ENCODE measurements at regions not wholly inside any gene's neighbourhood (a gene's known extent, or its start where the extent isn't known, plus 50 kb on each side); places are given as distances from the start of the nearest gene placed in this dataset.

DNA sequence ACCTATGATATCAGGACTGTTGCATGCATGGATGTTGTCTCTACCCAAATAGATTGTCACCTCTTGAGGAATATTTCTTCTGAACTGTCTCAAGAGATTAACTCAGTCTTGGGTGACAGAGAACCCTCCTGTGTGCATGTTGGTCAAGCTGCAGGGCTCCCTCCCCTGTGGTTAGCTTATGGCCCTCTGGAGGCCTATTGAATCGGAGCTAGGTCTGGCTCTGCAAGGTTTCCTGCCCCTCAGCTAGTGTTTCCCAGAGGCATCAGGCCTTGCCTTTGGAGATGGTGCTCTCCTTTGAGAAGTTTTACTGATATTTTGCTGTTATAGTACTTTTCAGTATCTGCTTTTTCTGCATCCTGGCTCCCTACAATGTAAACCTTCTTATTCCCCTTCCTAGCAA lies 769.2 kb upstream of the FAM98A start:
- no peak overlapping the region for H3K4me3 ChIP-seq (ENCODE audit: low read depth, low read length)
- TF ChIP-seq, protein P1, sequence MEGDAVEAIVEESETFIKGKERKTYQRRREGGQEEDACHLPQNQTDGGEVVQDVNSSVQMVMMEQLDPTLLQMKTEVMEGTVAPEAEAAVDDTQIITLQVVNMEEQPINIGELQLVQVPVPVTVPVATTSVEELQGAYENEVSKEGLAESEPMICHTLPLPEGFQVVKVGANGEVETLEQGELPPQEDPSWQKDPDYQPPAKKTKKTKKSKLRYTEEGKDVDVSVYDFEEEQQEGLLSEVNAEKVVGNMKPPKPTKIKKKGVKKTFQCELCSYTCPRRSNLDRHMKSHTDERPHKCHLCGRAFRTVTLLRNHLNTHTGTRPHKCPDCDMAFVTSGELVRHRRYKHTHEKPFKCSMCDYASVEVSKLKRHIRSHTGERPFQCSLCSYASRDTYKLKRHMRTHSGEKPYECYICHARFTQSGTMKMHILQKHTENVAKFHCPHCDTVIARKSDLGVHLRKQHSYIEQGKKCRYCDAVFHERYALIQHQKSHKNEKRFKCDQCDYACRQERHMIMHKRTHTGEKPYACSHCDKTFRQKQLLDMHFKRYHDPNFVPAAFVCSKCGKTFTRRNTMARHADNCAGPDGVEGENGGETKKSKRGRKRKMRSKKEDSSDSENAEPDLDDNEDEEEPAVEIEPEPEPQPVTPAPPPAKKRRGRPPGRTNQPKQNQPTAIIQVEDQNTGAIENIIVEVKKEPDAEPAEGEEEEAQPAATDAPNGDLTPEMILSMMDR (conservative IDR thresholded peaks at IDR 0.05; ENCODE audit: low read depth, low read length) = no peak
- DNase-seq (ENCODE audit: low read depth) = no peak

- H3K4me3 ChIP-seq (ENCODE audit: low read depth, low read length) = no peak overlapping the region
- TF ChIP-seq, protein P1 (conservative IDR thresholded peaks at IDR 0.05; ENCODE audit: low read depth, low read length) = no peak
- DNase-seq (ENCODE audit: low read depth) = peak; percentile 5
Observed at GRCh38 chr2:34365932-34366331, 766.8 kb upstream of the FAM98A start.

- no peak overlapping the region for H3K4me3 ChIP-seq (ENCODE audit: low read depth, low read length)
- DNase-seq (ENCODE audit: low read depth) = no peak
- TF ChIP-seq, protein P1 (conservative IDR thresholded peaks at IDR 0.05; ENCODE audit: low read depth, low read length) = no peak
Observed at GRCh38 chr2:34365512-34365911, 766.4 kb upstream of the FAM98A start.

DNA sequence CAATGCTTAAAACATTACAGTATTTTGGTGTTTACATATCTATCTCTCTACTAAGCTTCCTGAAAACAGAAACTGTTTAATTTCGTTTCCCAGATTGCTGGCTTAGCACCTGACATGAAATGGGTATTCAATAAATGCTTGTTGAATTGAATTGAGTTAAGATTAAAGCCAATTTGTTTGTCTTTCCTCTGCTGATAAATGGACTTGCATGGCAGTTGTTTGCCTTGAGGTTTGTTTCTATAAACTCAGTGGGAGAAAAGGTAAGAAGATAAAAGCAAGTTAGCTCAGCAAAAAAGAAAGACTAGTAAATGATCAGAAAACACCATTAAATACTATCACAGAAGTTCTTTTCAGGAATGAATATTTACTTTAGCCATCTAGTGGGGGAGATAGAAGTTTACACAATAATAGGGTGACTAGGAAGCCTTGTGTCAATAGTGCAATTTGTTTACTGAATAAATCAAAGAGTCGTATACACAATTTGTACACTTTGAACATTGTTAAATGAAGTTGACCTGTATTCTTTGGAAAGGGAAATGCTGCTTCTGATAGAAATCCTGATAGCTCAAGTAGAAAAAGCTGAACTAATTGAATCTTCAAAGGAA lies 754.5 kb upstream of the FAM98A start:
- H3K4me3 ChIP-seq (ENCODE audit: low read depth, low read length) = no peak overlapping the region
- DNase-seq (ENCODE audit: low read depth) = no peak
- TF ChIP-seq, protein P1 (conservative IDR thresholded peaks at IDR 0.05; ENCODE audit: low read depth, low read length) = no peak

GRCh38 chr2:34349527-34349926 lies 750.4 kb upstream of the FAM98A start:
- DNase-seq (ENCODE audit: low read depth) = no peak
- TF ChIP-seq, protein P1 (conservative IDR thresholded peaks at IDR 0.05; ENCODE audit: low read depth, low read length) = no peak

DNA sequence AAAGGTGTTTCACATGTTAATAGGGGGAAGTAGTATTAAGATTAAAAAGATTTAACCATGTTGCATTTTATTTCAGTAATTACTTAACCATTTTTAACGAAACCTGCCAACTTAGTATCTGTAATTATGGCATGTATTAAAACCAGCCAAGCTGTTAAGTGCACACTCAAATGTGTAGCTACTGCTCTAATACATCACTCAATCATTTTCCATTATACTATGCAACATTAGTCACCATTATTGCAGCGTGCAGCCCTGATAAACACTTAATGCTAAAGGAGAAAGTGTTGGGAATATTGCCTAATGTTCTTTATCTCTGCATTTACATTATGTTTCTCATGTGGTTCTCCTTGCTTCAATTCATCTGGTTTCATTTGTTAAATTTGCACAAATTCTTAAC lies 745.9 kb upstream of the FAM98A start:
- TF ChIP-seq, protein P1 (conservative IDR thresholded peaks at IDR 0.05; ENCODE audit: low read depth, low read length) = no peak
- no peak overlapping the region for H3K4me3 ChIP-seq (ENCODE audit: low read depth, low read length)
- no peak for DNase-seq (ENCODE audit: low read depth)

More at GRCh38 chr2:34349527-34349926, 750.4 kb upstream of the FAM98A start:
- no peak overlapping the region for H3K4me3 ChIP-seq (ENCODE audit: low read depth, low read length)

GRCh38 chr2:34340307-34340706 lies 741.2 kb upstream of the FAM98A start:
- H3K4me3 ChIP-seq (ENCODE audit: low read depth, low read length) = no peak overlapping the region
- no peak for DNase-seq (ENCODE audit: low read depth)
- TF ChIP-seq, protein P1 (conservative IDR thresholded peaks at IDR 0.05; ENCODE audit: low read depth, low read length) = no peak
